NCI-H2029 treated with DMSO at 0.1 percent for 48 hours (cell line): ENCODE measurements at regions not wholly inside any gene's neighbourhood (a gene's known extent, or its start where the extent isn't known, plus 50 kb on each side); places are given as distances from the start of the nearest gene placed in this dataset.
A peak's percentile ranks its signal among the peaks of the same experiment; 100 is the strongest.
"Not testable (repeated sequence)": the region's sequence is repeated elsewhere in the genome, so short reads cannot be mapped to it uniquely, and the experiment has no call there.

Experiments
- DNase-seq: peaks from one replicate; lab custom pipeline; 2025; lab: John Stamatoyannopoulos, UW

- no peak for DNase-seq
These were observed 212.6 kb upstream of the FZD8 start for GRCh38 chr10:35854661-35855060.

- no peak for DNase-seq
These were observed 210.6 kb upstream of the FZD8 start for GRCh38 chr10:35852721-35853120.

GRCh38 chr10:35848412-35848811, 206.3 kb upstream of the FZD8 start:
- no peak for DNase-seq

- DNase-seq = no peak
These were observed 202.6 kb upstream of the FZD8 start for GRCh38 chr10:35844686-35845085.

- no peak for DNase-seq
These were observed 201.6 kb upstream of the FZD8 start for GRCh38 chr10:35843524-35844181.

GRCh38 chr10:35838054-35838453, 196.0 kb upstream of the FZD8 start:
- no peak for DNase-seq

- no peak for DNase-seq
These were observed 193.4 kb upstream of the FZD8 start for GRCh38 chr10:35835545-35835944.

- no peak for DNase-seq
These were observed 192.9 kb upstream of the FZD8 start for GRCh38 chr10:35834877-35835494.

GRCh38 chr10:35827783-35828182, 185.7 kb upstream of the FZD8 start:
- no peak for DNase-seq

- DNase-seq = no peak
These were observed 182.6 kb upstream of the FZD8 start for GRCh38 chr10:35824704-35825103.

- no peak for DNase-seq
These were observed 180.2 kb upstream of the FZD8 start for GRCh38 chr10:35822316-35822715.

- DNase-seq = no peak
These were observed 179.3 kb upstream of the FZD8 start for GRCh38 chr10:35821339-35821911.

GRCh38 chr10:35819736-35820135, 177.6 kb upstream of the FZD8 start:
- DNase-seq = no peak

- DNase-seq = no peak
These were observed 176.9 kb upstream of the FZD8 start for GRCh38 chr10:35819011-35819410.

GRCh38 chr10:35817109-35817508, 175.0 kb upstream of the FZD8 start:
- DNase-seq = not testable (repeated sequence)

GRCh38 chr10:35813219-35813618, 171.1 kb upstream of the FZD8 start:
- DNase-seq = no peak

- DNase-seq = no peak
These were observed 166.2 kb upstream of the FZD8 start for GRCh38 chr10:35808344-35808743.

- DNase-seq = no peak
These were observed 160.9 kb upstream of the FZD8 start for GRCh38 chr10:35803046-35803445.

- no peak for DNase-seq
These were observed 155.1 kb upstream of the FZD8 start for GRCh38 chr10:35797187-35797586.

- DNase-seq = peak; percentile 8
These were observed 153.2 kb upstream of the FZD8 start for GRCh38 chr10:35795131-35795824.

GRCh38 chr10:35794703-35795102, 152.6 kb upstream of the FZD8 start:
- DNase-seq = no peak

- DNase-seq = no peak
These were observed 150.2 kb upstream of the FZD8 start for GRCh38 chr10:35792291-35792690.

- DNase-seq = no peak
These were observed 147.9 kb upstream of the FZD8 start for GRCh38 chr10:35789996-35790395.
